ENCODE measurements at regions not wholly inside any gene's neighbourhood (a gene's known extent, or its start where the extent isn't known, plus 50 kb on each side); places are given as distances from the start of the nearest gene placed in this dataset.

DNA sequence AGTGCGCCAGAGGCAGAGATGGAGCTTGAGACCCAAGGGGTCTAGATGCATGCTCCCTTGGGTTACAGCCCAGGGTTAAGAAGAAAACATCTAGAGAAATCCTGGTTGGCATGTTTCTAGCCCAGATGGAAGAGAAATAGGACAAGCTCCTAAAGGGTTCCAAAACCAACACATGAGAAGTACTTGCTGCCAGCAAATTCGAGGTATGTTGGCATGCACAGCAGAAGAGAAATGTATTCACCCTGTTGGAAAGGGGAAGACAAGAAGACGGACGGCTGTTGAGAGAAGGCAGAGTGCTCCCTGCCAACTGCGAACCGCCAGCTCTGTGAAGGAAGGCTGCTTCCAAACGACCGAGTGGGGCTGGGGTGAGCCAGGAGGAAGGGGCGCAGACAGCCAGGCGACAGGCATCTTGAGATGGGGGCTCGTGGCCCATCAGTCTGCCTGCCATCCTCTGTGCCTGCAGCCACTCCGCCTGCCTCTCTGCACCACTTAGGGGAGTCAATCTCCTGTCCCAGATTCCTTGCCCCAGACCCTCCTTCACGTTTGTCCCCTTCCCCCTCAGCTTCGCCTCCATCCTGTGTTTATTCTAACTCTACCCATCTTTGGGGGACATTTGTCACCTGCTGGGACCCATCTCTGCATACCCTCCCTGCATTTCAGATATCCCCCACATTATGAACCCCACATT, 249.2 kb downstream of the CDC5L start:
- H3K4me3 ChIP-seq (replicated peaks; ENCODE audit: low read depth, low read length) = no peak overlapping the region
- TF ChIP-seq, protein P1, sequence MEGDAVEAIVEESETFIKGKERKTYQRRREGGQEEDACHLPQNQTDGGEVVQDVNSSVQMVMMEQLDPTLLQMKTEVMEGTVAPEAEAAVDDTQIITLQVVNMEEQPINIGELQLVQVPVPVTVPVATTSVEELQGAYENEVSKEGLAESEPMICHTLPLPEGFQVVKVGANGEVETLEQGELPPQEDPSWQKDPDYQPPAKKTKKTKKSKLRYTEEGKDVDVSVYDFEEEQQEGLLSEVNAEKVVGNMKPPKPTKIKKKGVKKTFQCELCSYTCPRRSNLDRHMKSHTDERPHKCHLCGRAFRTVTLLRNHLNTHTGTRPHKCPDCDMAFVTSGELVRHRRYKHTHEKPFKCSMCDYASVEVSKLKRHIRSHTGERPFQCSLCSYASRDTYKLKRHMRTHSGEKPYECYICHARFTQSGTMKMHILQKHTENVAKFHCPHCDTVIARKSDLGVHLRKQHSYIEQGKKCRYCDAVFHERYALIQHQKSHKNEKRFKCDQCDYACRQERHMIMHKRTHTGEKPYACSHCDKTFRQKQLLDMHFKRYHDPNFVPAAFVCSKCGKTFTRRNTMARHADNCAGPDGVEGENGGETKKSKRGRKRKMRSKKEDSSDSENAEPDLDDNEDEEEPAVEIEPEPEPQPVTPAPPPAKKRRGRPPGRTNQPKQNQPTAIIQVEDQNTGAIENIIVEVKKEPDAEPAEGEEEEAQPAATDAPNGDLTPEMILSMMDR (IDR thresholded peaks at IDR 0.05; ENCODE audit: low read length, missing control alignments) = no peak
- DNase-seq (ENCODE audit: low read depth) = no peak

DNA sequence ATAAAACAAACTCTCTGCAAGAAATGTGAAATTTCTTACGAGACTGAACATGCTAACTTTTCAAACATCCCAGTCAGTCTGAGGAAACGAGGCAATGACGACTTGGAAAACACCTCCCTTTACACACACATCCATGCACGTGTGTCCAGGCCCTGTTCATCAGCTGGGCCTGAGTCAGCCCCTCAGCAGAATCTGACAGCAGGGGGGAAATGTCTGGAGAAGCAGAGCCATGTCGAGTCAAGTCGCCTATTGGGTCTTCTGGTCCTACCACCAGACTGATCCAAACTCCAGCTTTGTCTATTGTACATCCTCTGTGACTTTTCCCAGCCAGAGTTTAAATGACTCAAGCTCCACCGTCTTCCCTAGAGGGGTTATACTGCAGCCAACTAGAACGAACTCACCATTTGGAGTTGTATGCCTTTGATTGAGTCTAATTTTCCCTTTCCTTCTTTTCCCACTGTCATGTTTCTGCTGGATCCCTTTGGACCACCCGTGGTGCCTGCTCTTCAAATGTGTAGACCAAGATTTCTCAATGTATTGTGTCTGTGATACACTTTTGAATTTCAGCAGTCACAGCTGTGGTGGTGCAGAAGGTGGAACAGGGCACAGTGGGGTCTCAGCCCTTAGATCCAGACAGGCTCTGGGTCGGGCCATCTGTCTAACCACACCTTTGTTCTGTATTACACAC, 254.0 kb downstream of the CDC5L start:
- TF ChIP-seq, protein P1 (IDR thresholded peaks at IDR 0.05; ENCODE audit: low read length, missing control alignments) = no peak
- no peak overlapping the region for H3K4me3 ChIP-seq (replicated peaks; ENCODE audit: low read depth, low read length)
- no peak for DNase-seq (ENCODE audit: low read depth)

DNA sequence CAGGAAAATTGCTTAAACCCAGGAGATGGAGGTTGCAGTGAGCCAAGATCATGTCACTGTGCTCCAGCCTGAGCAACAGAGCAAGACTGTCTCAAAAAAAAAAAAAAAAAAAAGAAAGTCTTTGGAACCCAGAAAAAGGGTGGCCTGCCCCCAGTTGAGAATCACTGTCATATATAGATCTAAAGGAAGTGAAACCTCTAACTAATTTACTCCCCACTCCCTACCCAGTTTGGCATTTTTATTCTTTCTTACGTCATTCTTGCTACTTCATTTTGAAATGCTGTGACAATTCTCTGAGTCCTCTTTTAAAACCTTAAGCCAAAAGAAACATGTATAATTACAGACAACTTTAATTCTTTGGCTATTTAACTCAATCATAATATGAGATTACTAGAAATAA, 254.8 kb downstream of the CDC5L start:
- TF ChIP-seq, protein P1 (IDR thresholded peaks at IDR 0.05; ENCODE audit: low read length, missing control alignments) = no peak
- no peak for DNase-seq (ENCODE audit: low read depth)
- no peak overlapping the region for H3K4me3 ChIP-seq (replicated peaks; ENCODE audit: low read depth, low read length)

DNA sequence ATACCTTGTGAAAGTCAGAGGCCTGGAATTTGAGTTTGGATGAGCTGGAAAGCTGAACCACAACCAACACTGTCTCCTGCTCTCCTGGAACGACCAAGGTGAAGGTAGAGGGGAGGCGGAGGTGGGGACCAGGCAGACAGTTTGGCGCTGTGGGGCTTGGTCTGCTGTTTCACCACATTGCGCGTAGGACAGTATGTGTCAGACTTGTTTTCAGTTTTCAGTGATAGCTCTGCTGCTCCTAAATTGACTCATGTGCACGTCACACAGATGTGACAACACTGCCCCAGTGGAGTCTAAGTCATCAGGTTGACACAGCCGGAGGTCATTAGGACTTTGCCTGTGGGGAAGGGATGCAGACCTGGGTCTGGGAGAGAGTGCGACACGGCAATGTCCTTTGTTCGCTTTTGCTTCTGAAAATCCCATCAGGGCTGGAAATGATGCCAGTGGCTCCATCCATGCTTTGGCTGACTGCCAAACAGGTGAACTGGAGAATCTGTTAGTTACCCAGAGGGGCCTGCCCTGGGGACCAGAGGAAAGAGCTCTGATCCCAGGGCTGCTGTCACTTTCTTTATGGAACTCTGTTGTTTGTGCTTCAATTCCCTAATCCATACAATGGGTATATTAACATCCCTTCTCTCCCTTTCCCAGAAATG, 255.5 kb downstream of the CDC5L start:
- TF ChIP-seq, protein P1 (IDR thresholded peaks at IDR 0.05; ENCODE audit: low read length, missing control alignments) = no peak
- no peak for DNase-seq (ENCODE audit: low read depth)
- no peak overlapping the region for H3K4me3 ChIP-seq (replicated peaks; ENCODE audit: low read depth, low read length)

DNA sequence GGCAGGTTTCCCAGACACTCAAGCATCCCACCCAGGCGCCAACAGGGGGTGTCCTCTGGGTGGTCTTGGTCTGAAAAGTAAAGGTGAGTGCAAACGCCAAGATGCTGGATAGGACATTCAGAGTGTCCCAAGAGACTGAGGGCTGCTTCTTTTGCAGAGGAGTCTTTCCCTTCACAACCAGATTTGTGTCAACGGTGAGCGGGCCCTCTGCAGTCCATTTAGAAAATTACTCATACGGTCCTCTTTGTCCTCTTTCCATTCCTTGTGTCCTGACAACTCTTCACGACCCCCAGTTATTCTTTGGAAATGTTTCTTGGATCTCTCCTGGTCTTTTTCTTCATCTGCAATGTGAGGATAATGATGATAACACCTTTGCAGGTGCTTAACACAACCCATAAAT, 257.8 kb downstream of the CDC5L start:
- no peak overlapping the region for H3K4me3 ChIP-seq (replicated peaks; ENCODE audit: low read depth, low read length)
- TF ChIP-seq, protein P1 (IDR thresholded peaks at IDR 0.05; ENCODE audit: low read length, missing control alignments) = no peak
- no peak for DNase-seq (ENCODE audit: low read depth)

DNA sequence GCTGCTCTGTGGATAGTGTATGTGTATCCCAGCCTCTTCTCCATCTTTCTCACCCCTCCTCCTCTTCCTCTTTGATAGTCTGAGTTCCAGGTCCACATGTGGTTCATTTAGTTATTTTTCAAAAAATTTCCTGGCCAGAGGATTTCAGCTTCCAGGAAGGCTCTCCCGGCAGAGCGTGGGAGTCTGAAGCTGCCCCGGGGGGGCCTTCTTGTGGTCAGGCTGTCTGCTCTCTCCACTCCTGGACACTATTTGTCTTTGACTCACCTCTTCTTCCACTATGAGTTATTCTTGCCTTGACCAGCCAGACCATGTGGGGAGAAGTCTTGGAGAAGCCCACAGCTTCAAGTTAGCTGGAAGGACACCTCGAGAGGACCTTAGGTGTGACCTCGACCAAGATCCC, 258.8 kb downstream of the CDC5L start:
- TF ChIP-seq, protein P1 (IDR thresholded peaks at IDR 0.05; ENCODE audit: low read length, missing control alignments) = no peak
- H3K4me3 ChIP-seq (replicated peaks; ENCODE audit: low read depth, low read length) = no peak overlapping the region
- peak; percentile 67 for DNase-seq (ENCODE audit: low read depth)
